Mesothelial cell of epicardium (in vitro differentiated cells): ENCODE measurements at regions not wholly inside any gene's neighbourhood (a gene's known extent, or its start where the extent isn't known, plus 50 kb on each side); places are given as distances from the start of the nearest gene placed in this dataset.

Experiments
- DNase-seq, 2 experiments: peaks; one replicate each; pipeline ENCODE4 v3.0.0; 2021; ENCODE audit warnings: low spot score in 2 of 2; ENCODE audit not compliant: unreplicated experiment in 2 of 2
- H3K27ac Mint-ChIP-seq: 2 replicates; pipeline ENCODE4 v1.8.0; 2021; ENCODE audit warnings: mixed read lengths
- H3K27me3 Mint-ChIP-seq: 2 replicates; pipeline ENCODE4 v1.8.0; 2021; ENCODE audit warnings: low read depth, mixed read lengths
- H3K36me3 Mint-ChIP-seq: 2 replicates; pipeline ENCODE4 v1.8.0; 2021; ENCODE audit warnings: mixed read lengths
- H3K4me1 Mint-ChIP-seq: 2 replicates; pipeline ENCODE4 v1.8.0; 2021; ENCODE audit warnings: mixed read lengths
- H3K4me3 Mint-ChIP-seq: 2 replicates; pipeline ENCODE4 v1.8.0; 2021; ENCODE audit warnings: mild to moderate bottlenecking, moderate library complexity, mixed read lengths
- H3K9me3 Mint-ChIP-seq: 2 replicates; pipeline ENCODE4 v1.8.0; 2021; ENCODE audit warnings: mixed read lengths
- TF ChIP-seq, protein P1 (sequence below): fragments of 200-600 bp; sonication (generic); IDR thresholded peaks from one replicate; pipeline ENCODE4 v1.5.0; 2021; ENCODE audit warnings: antibody characterized with exemption; ENCODE audit not compliant: unreplicated experiment

DNA sequence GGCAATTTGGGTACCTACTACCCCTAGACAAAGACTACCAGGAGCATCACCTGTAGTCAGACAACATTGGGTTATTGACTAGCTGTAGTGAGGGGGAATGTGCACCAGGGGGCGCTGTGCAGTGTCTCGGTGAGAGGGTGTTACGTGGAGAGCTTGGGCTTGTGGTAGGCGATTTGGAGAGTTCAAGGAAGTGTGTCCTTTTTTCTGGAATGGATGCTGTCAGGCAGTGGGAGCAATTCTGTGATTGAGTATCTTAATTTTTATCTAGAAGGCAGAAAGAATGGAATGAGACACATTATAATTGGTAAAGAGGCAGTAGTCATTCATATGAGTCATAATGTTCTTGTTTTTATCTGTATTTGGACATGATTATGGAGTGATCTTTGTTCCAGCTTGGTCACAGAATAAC lies 187.7 kb downstream of the GALC start:
- H3K4me3 Mint-ChIP-seq = no peak overlapping the region
- no peak for DNase-seq
- H3K27ac Mint-ChIP-seq = no peak overlapping the region
- TF ChIP-seq, protein P1, sequence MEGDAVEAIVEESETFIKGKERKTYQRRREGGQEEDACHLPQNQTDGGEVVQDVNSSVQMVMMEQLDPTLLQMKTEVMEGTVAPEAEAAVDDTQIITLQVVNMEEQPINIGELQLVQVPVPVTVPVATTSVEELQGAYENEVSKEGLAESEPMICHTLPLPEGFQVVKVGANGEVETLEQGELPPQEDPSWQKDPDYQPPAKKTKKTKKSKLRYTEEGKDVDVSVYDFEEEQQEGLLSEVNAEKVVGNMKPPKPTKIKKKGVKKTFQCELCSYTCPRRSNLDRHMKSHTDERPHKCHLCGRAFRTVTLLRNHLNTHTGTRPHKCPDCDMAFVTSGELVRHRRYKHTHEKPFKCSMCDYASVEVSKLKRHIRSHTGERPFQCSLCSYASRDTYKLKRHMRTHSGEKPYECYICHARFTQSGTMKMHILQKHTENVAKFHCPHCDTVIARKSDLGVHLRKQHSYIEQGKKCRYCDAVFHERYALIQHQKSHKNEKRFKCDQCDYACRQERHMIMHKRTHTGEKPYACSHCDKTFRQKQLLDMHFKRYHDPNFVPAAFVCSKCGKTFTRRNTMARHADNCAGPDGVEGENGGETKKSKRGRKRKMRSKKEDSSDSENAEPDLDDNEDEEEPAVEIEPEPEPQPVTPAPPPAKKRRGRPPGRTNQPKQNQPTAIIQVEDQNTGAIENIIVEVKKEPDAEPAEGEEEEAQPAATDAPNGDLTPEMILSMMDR = peak; percentile 67
- H3K9me3 Mint-ChIP-seq = peaks cover 10% of the 10 kb centered on the region
- H3K27me3 Mint-ChIP-seq = no peaks in the 10 kb centered on the region
- no peaks in the 10 kb centered on the region for H3K36me3 Mint-ChIP-seq
- no peaks in the 10 kb centered on the region for H3K4me1 Mint-ChIP-seq

DNA sequence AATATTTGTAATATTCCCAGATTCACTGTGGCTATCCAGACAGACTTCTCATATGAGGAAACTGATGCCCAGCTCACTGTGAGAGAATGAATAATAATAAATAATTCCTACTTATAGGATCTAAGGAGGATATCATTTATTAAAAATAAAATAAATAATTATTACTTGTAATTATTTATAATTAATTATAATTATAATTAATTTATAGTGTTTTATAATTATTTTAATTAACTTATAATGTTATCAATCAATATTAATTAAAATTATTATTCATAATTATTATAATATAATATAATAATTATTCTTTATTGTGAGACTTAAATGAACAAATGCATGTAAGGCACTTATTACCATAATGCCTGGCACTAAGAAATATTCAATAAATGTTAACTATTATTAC lies 192.8 kb downstream of the GALC start:
- TF ChIP-seq, protein P1 = no peak
- H3K9me3 Mint-ChIP-seq = peaks cover 4% of the 10 kb centered on the region
- no peak overlapping the region for H3K4me3 Mint-ChIP-seq
- H3K27me3 Mint-ChIP-seq = peaks cover 5% of the 10 kb centered on the region
- H3K27ac Mint-ChIP-seq = no peak overlapping the region
- no peak for DNase-seq
- H3K36me3 Mint-ChIP-seq = no peaks in the 10 kb centered on the region
- H3K4me1 Mint-ChIP-seq = no peaks in the 10 kb centered on the region

DNA sequence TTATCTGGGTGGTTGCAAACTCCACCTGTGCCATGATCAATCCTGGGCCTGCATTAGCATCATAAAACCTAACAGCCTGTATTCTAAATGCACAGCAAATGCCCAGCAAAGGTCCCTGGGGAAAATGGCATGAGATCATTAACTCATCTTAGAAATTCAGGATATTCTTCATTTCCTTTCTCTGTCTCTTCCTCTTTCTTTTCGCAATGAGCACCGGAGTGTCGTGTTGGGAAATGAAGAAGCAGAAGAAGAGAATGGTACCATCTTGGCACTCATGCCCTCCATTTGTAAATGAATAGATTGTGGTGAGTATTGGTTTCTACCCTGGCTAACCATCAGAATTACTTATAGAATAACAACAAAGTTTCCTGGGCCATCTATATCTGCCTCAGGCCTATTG lies 193.6 kb downstream of the GALC start:
- DNase-seq = no peak
- H3K27me3 Mint-ChIP-seq = peaks cover 5% of the 10 kb centered on the region
- TF ChIP-seq, protein P1 = no peak
- H3K36me3 Mint-ChIP-seq = no peaks in the 10 kb centered on the region
- peaks cover under 1% of the 10 kb centered on the region for H3K9me3 Mint-ChIP-seq
- H3K4me3 Mint-ChIP-seq = no peak overlapping the region
- no peak overlapping the region for H3K27ac Mint-ChIP-seq
- no peaks in the 10 kb centered on the region for H3K4me1 Mint-ChIP-seq

DNA sequence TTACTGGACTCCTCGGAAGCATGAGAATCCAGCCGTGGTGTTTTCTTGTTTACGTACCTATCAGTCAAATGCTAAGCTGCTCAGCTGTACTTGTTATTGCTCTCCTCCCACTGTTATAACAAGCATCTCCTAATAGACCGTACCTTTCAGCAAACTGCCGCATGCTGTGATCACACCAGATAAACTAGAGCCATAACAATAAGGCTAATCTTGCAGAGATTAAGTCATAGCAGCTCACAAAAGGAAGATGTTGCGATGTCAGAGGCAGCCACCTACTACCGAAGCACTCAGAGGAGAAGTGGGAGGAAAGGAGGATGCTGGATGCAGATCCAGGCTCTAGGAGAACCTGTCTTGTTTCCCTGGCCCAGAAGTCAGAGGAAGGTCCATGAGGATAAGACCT lies 196.0 kb downstream of the GALC start:
- DNase-seq = no peak
- no peaks in the 10 kb centered on the region for H3K9me3 Mint-ChIP-seq
- no peak overlapping the region for H3K4me3 Mint-ChIP-seq
- H3K4me1 Mint-ChIP-seq = no peaks in the 10 kb centered on the region
- H3K36me3 Mint-ChIP-seq = no peaks in the 10 kb centered on the region
- H3K27ac Mint-ChIP-seq = no peak overlapping the region
- TF ChIP-seq, protein P1 = no peak
- H3K27me3 Mint-ChIP-seq = peaks cover 5% of the 10 kb centered on the region

DNA sequence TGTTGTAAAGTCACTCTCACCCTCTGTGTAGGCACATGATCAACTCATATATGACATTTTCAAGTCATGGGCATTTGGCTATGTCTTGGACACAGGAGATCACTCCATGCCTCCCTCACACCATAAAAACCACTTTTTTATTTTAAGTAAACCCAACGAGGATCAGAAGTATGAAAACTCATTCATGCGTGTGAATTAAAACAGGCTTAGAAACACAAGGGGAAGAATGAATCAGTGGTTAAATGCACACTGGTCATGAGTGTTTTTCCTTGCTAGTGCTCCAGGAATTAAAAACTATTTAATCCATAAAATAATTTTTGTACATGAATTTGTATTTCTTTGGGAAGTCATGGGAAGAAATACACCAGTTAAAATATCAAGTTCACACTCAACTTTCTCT lies 198.4 kb downstream of the GALC start:
- Mint-ChIP-seq H3K4me1 (no peaks in the 10 kb centered on the region), H3K27me3 (peaks cover 5% of the 10 kb centered on the region), H3K4me3 (no peak overlapping the region), H3K36me3 (no peaks in the 10 kb centered on the region), H3K27ac (no peak overlapping the region), H3K9me3 (no peaks in the 10 kb centered on the region)
- DNase-seq = no peak
- TF ChIP-seq, protein P1 = no peak

DNA sequence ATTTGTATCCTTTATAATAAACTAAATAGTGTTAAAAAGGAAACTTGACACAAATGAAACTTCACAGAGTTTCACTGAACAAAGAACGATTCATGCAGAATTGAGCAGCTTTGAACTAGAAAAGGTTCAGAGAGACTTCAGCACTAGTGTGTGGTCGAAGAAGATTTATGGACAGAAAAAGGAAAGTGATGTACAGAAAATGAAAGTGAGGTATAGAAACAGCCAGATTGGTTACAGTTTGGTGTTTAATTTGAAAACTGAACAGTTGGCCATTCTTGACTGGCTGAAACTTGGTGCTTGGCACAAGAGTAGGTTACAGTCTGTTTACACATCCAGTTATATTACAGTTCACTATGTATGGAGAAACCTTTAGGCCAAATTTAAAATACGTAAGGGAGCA lies 207.1 kb downstream of the GALC start:
- DNase-seq = no peak
- Mint-ChIP-seq H3K4me1 (peaks cover 15% of the 10 kb centered on the region), H3K36me3 (no peaks in the 10 kb centered on the region), H3K9me3 (peaks cover 4% of the 10 kb centered on the region), H3K4me3 (no peak overlapping the region), H3K27ac (no peak overlapping the region), H3K27me3 (no peaks in the 10 kb centered on the region)
- TF ChIP-seq, protein P1 = no peak
